ENCODE measurements at regions not wholly inside any gene's neighbourhood (a gene's known extent, or its start where the extent isn't known, plus 50 kb on each side); places are given as distances from the start of the nearest gene placed in this dataset.

- Mint-ChIP-seq H3K27me3 (ENCODE audit: low read depth) (no peaks in the 10 kb centered on the region), H3K4me3 (no peak overlapping the region), H3K27ac (no peak overlapping the region), H3K4me1 (ENCODE audit: low read depth) (peaks cover 4% of the 10 kb centered on the region), H3K9me3 (ENCODE audit: insufficient read depth) (no peaks in the 10 kb centered on the region), H3K36me3 (ENCODE audit: low read depth) (no peaks in the 10 kb centered on the region)
- POLR2A ChIA-PET: no interaction called here
- CTCF ChIA-PET: no interaction called here
- DNase-seq (no peak), ATAC-seq (no peak)
Observed at GRCh38 chr7:84633-85020, 107.7 kb upstream of the FAM20C start.

- Mint-ChIP-seq H3K9me3 (ENCODE audit: insufficient read depth) (no peaks in the 10 kb centered on the region), H3K36me3 (ENCODE audit: low read depth) (no peaks in the 10 kb centered on the region), H3K4me3 (no peak overlapping the region), H3K4me1 (ENCODE audit: low read depth) (peaks cover 6% of the 10 kb centered on the region), H3K27ac (no peak overlapping the region), H3K27me3 (ENCODE audit: low read depth) (no peaks in the 10 kb centered on the region)
- ChIA-PET POLR2A (no interaction called here), CTCF (no interaction called here)
- no peak for ATAC-seq
- no peak for DNase-seq
Observed at GRCh38 chr7:85074-85882, 107.1 kb upstream of the FAM20C start.

DNA sequence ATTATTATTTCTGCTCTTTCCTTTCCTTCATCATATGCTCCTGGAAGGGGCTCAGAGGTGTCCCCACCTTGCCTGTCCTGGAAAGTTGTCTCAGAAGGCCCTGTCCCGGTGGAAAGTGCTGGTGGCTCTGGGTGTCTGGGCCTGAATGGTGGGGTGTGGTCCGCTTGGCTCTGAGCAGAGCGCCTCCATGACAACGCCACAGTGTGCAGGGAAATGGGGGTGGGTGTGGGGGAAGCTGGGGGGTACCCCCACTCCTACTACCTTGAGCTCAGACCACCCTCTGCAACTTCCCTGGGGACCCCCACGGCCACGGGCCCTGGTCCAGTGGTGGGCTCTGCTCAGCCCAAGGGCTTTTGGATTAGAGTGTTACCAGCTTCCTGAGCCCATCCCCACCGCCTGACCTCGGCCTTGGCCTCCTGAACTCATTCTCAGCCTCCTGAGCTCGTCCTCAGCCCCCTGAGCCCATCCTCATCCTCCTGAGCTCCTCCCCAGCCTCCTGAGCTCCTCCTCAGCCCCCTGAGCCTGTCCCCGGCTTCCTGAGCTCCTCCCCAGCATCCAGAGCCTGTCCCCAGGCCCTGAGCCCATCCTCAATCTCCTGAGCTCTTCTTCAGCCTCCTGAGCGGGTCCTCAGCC lies 106.4 kb upstream of the FAM20C start:
- ChIA-PET POLR2A (no interaction called here), CTCF (no interaction called here)
- Mint-ChIP-seq H3K36me3 (ENCODE audit: low read depth) (no peaks in the 10 kb centered on the region), H3K27ac (no peak overlapping the region), H3K4me1 (ENCODE audit: low read depth) (peaks cover 9% of the 10 kb centered on the region), H3K9me3 (ENCODE audit: insufficient read depth) (no peaks in the 10 kb centered on the region), H3K4me3 (no peak overlapping the region), H3K27me3 (ENCODE audit: low read depth) (no peaks in the 10 kb centered on the region)
- no peak for ATAC-seq
- DNase-seq: no peak

- Mint-ChIP-seq H3K9me3 (ENCODE audit: insufficient read depth) (no peaks in the 10 kb centered on the region), H3K4me3 (no peak overlapping the region), H3K36me3 (ENCODE audit: low read depth) (no peaks in the 10 kb centered on the region), H3K4me1 (ENCODE audit: low read depth) (peaks cover 9% of the 10 kb centered on the region), H3K27me3 (ENCODE audit: low read depth) (no peaks in the 10 kb centered on the region), H3K27ac (no peak overlapping the region)
- ChIA-PET POLR2A (no interaction called here), CTCF (no interaction called here)
- ATAC-seq (no peak), DNase-seq (no peak)
Observed at GRCh38 chr7:86629-87028, 105.7 kb upstream of the FAM20C start.

DNA sequence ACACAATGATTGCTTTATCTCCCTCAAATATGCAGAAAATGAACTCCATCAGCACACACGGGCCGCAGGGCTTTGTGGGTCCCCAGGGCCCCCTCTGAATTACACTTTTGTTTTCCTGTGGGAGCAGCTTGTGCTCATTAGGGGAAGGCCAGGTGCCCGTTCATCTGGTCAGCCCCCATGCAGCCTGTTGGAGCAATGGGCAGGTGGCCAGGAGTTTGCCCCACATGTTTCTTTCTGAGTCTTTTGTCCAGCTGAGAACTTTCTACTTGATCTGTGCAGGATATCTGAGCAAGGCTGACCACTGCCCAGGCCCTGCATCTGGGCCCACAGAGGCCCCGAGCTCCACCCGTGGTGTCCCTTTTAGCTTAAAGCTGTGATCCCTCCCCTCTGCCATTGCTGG lies 105.3 kb upstream of the FAM20C start:
- POLR2A ChIA-PET: no interaction called here
- H3K4me3 Mint-ChIP-seq: no peak overlapping the region
- H3K9me3 Mint-ChIP-seq (ENCODE audit: insufficient read depth): no peaks in the 10 kb centered on the region
- CTCF ChIA-PET: no interaction called here
- H3K36me3 Mint-ChIP-seq (ENCODE audit: low read depth): no peaks in the 10 kb centered on the region
- no peak overlapping the region for H3K27ac Mint-ChIP-seq
- DNase-seq: no peak
- H3K27me3 Mint-ChIP-seq (ENCODE audit: low read depth): no peaks in the 10 kb centered on the region
- no peak for ATAC-seq
- peaks cover 9% of the 10 kb centered on the region for H3K4me1 Mint-ChIP-seq (ENCODE audit: low read depth)

DNA sequence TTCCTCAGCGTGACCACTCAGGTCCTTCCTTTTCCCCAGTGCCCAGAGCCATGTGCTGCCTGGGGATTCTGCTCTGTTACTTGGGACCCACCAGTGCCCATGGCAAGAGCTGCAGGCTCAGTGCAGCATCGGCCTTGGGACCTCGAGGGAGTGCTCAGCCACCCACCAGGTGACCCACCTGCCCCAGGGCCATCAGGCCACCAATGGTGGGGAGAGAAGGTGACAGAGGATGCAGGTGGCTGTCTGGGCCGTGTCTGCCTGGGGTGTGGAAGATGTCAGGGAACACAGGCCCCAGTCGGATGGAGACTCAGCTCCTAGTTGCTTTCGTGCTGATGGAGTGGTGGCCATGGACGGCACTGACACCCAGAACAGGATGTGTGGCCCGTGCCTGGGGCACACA lies 104.7 kb upstream of the FAM20C start:
- no peak for ATAC-seq
- POLR2A ChIA-PET: no interaction called here
- H3K4me1 Mint-ChIP-seq (ENCODE audit: low read depth): peaks cover 9% of the 10 kb centered on the region
- CTCF ChIA-PET: no interaction called here
- no peaks in the 10 kb centered on the region for H3K27me3 Mint-ChIP-seq (ENCODE audit: low read depth)
- no peaks in the 10 kb centered on the region for H3K36me3 Mint-ChIP-seq (ENCODE audit: low read depth)
- H3K4me3 Mint-ChIP-seq: no peak overlapping the region
- no peak overlapping the region for H3K27ac Mint-ChIP-seq
- DNase-seq: no peak
- H3K9me3 Mint-ChIP-seq (ENCODE audit: insufficient read depth): no peaks in the 10 kb centered on the region

DNA sequence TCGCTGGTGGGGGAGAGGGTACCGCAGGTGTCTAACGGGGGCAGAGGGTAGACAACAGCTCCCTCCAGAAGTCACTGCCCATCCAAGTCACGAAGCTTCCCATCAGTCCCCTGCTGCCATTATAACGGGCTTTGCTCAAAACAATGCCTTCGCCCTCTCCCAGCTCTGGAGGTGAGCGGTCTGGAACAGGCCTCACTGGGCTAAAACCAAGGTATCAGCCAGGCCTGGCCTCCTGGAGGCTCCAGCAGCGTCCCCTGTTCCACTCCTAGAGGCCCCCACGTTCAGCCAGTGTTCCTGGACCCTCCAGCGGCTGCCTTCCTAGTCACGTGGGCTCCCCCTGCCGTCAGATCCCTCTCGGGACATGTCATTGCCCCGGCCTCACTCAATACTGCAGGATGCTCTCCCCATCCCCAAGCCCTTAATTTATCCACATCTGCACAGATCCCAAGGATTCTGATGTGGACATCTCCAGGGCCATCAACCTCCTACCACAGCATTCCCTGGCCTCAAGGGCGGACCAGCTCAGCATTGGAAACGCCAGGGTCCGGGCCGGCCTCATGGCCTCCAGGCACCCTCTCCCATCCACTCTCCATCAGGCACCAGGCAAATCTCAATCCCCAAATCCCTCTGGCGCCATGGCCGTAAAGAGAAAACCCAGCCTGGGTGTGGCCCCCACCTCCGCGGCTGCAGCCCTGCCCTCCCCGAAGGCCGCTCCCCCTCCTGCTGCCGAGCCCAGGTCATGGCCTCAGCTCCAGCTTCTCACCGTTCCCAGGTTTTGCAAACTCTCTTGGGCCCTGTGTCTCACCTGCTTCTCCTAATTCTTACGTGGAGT lies 104.1 kb upstream of the FAM20C start:
- ChIA-PET POLR2A (interaction anchor here (0.5 kb wide), 1 partner anchor 38 kb away, joined by 3 read pairs; no protein-coding TSS in a partner anchor), CTCF (no interaction called here)
- H3K36me3 Mint-ChIP-seq (ENCODE audit: low read depth): no peaks in the 10 kb centered on the region
- H3K4me3 Mint-ChIP-seq: no peak overlapping the region
- no peaks in the 10 kb centered on the region for H3K27me3 Mint-ChIP-seq (ENCODE audit: low read depth)
- peaks cover 9% of the 10 kb centered on the region for H3K4me1 Mint-ChIP-seq (ENCODE audit: low read depth)
- no peaks in the 10 kb centered on the region for H3K9me3 Mint-ChIP-seq (ENCODE audit: insufficient read depth)
- DNase-seq (no peak), ATAC-seq (no peak)
- H3K27ac Mint-ChIP-seq: no peak overlapping the region

DNA sequence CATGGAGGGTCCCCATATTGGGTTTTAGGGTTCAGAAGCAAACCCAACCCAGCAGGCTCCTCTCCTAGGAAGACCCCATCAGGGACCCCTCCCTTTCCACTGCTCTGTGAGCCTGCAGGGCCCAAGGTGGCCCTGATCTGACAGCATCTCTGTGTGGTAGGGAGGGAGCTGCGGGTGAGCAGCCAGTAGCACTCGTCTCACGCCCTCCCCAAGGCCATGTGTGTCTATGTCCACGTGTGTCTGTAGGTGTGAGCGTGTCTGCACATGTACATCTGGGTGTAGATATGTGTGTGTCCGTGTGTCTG lies 103.5 kb upstream of the FAM20C start:
- Mint-ChIP-seq H3K4me3 (no peak overlapping the region), H3K27ac (no peak overlapping the region), H3K36me3 (ENCODE audit: low read depth) (no peaks in the 10 kb centered on the region), H3K9me3 (ENCODE audit: insufficient read depth) (no peaks in the 10 kb centered on the region), H3K4me1 (ENCODE audit: low read depth) (peaks cover 9% of the 10 kb centered on the region), H3K27me3 (ENCODE audit: low read depth) (no peaks in the 10 kb centered on the region)
- ChIA-PET POLR2A (no interaction called here), CTCF (no interaction called here)
- DNase-seq (no peak), ATAC-seq (no peak)

DNA sequence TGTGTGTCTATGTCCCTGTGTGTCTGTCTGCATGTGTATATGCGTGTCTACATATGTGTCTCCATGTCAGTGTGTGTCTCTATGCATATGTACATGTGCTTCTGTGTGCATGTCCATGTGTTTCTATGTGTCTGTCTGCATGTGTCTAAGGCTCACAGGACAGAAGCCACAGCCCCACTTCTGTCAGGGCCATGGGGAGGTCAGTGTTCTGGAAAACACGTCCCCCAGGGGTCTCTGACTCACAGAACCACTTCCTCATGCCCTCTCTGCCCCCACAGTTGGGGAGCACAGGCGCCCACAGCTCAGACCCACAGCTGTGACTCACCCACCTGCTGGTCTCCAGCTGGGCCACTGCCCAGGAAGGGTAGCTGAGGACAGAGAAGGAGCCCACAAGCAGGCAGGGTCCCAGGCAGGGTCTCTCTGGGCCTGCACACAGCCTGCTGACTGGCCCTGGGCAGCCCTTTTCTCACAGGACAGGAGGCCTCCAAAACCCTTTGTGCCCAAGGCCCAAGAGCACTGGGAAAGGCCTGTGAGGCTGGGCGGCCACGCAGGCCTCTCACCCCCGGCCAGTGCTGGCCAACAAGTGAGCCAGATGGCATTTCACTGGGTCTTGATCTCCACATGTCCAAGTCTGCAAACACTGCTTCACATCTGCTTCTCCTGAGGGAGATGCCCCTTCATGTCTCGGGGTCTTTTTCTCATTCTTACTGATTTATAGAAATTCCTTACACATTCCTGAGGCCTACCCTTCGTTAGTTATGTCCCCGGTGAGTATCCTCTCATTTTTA lies 102.9 kb upstream of the FAM20C start:
- ATAC-seq (no peak), DNase-seq (no peak)
- CTCF ChIA-PET: no interaction called here
- peaks cover 9% of the 10 kb centered on the region for H3K4me1 Mint-ChIP-seq (ENCODE audit: low read depth)
- H3K36me3 Mint-ChIP-seq (ENCODE audit: low read depth): no peaks in the 10 kb centered on the region
- H3K9me3 Mint-ChIP-seq (ENCODE audit: insufficient read depth): no peaks in the 10 kb centered on the region
- no peak overlapping the region for H3K27ac Mint-ChIP-seq
- H3K4me3 Mint-ChIP-seq: no peak overlapping the region
- POLR2A ChIA-PET: no interaction called here
- H3K27me3 Mint-ChIP-seq (ENCODE audit: low read depth): no peaks in the 10 kb centered on the region

DNA sequence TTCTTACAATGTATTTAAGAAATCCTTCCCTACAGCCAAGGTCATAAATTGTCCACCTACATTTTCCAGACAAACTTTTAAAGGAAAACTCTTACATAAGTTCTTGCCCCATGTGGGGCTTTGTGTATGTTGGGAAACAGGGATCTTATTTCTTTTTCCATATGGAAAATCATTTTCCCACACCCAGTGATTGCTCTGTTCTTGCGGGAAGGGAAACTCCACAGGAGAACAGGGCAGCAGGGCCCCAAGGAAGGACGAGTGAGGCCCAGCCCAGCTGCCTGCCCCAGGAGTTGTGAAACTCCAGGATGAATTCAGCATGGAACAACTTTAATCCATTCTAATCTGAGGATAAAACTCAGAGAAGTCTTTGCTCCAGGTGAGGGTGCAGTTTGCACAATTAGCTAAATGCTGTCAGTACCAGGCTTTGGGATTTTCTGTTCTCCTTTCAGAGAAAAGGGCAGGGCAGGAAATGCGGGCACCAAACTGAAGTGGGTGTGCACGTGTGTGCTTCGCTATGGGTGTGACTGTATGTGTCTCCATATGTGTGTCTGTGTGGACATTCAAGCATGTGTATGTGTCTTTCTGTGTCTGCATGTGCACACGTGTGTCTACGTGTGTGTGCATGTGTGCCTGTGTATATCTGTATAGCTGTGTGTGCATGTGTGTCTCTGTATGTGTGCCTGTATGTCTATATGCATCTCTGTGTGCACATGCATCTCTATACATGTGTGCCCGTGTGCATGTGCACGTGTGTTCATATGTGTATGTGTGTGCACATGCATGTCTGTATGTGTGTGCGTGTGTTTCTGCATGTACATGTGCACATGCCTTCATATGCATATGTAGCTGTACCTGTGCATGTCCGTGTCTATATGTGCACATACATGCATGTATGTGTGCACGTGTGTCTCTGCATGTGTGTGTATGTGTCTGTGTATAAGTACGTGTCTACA lies 102.0 kb upstream of the FAM20C start:
- Mint-ChIP-seq H3K4me3 (no peak overlapping the region), H3K27ac (no peak overlapping the region), H3K27me3 (ENCODE audit: low read depth) (peaks cover 4% of the 10 kb centered on the region), H3K9me3 (ENCODE audit: insufficient read depth) (no peaks in the 10 kb centered on the region), H3K36me3 (ENCODE audit: low read depth) (no peaks in the 10 kb centered on the region), H3K4me1 (ENCODE audit: low read depth) (peaks cover 9% of the 10 kb centered on the region)
- ChIA-PET POLR2A (no interaction called here), CTCF (no interaction called here)
- no peak for DNase-seq
- no peak for ATAC-seq

- H3K9me3 Mint-ChIP-seq (ENCODE audit: insufficient read depth): no peaks in the 10 kb centered on the region
- no peak overlapping the region for H3K27ac Mint-ChIP-seq
- ATAC-seq (no peak), DNase-seq (no peak)
- CTCF ChIA-PET: no interaction called here
- H3K4me3 Mint-ChIP-seq: no peak overlapping the region
- peaks cover 9% of the 10 kb centered on the region for H3K4me1 Mint-ChIP-seq (ENCODE audit: low read depth)
- POLR2A ChIA-PET: no interaction called here
- peaks cover 4% of the 10 kb centered on the region for H3K27me3 Mint-ChIP-seq (ENCODE audit: low read depth)
- H3K36me3 Mint-ChIP-seq (ENCODE audit: low read depth): no peaks in the 10 kb centered on the region
Observed at GRCh38 chr7:91396-92175, 100.8 kb upstream of the FAM20C start.

All from activated CD8-positive, alpha-beta T cell treated with anti-CD3 and anti-CD28 coated beads, Interleukin-2, amount 10 ng/mL, durations not matched to agents 7 days and 5 days (primary cell).